GM23338 (cell line): ENCODE measurements at regions not wholly inside any gene's neighbourhood (a gene's known extent, or its start where the extent isn't known, plus 50 kb on each side); places are given as distances from the start of the nearest gene placed in this dataset.

Experiments used
- ATAC-seq: fragments of 200-7000 bp; cut with Tn5 transposase; 3 replicates; pipeline ENCODE4 v1.9.1; 2020
- DNase-seq: peaks from one replicate; pipeline ENCODE4 v3.0.0-alpha.2; 2015; ENCODE audit warnings: low spot score
- H2AFZ ChIP-seq: fragments of 200-600 bp; sonication (generic); 2 replicates; pipeline ENCODE4 v1.8.0; 2016; ENCODE audit warnings: antibody characterized with exemption, mild to moderate bottlenecking, moderate library complexity
- H3F3A ChIP-seq: fragments of 200-600 bp; sonication (generic); replicated peaks from 2 replicates; pipeline ENCODE4 v1.8.0; 2017; ENCODE audit warnings: antibody characterized with exemption, mixed run types, low read depth
- H3K27ac ChIP-seq: fragments of 200-600 bp; sonication (generic); 2 replicates; pipeline ENCODE4 v1.6.1; 2016; ENCODE audit warnings: low read depth
- H3K27me3 ChIP-seq: fragments of 200-600 bp; sonication (generic); 2 replicates; pipeline ENCODE4 v1.8.0; 2016; ENCODE audit warnings: mild to moderate bottlenecking, mixed run types, moderate library complexity; ENCODE audit not compliant: insufficient read depth
- H3K36me3 ChIP-seq: fragments of 200-600 bp; sonication (generic); 2 replicates; pipeline ENCODE4 v1.8.0; 2016; ENCODE audit warnings: mild to moderate bottlenecking; ENCODE audit not compliant: insufficient read depth
- H3K4me1 ChIP-seq: fragments of 200-600 bp; sonication (generic); 2 replicates; pipeline ENCODE4 v1.8.0; 2016; ENCODE audit warnings: mild to moderate bottlenecking, moderate library complexity; ENCODE audit not compliant: insufficient read depth
- H3K4me2 ChIP-seq: fragments of 200-600 bp; sonication (generic); 2 replicates; pipeline ENCODE4 v1.7.1; 2017; ENCODE audit warnings: mixed run types
- H3K4me3 ChIP-seq: fragments of 200-600 bp; sonication (generic); 2 replicates; pipeline ENCODE4 v1.6.1; 2016; ENCODE audit warnings: mixed run types
- H3K79me2 ChIP-seq: fragments of 200-600 bp; sonication (generic); replicated peaks from 2 replicates; pipeline ENCODE4 v1.8.0; 2017; ENCODE audit warnings: mild to moderate bottlenecking; ENCODE audit not compliant: insufficient read depth
- H3K9me2 ChIP-seq: fragments of 200-600 bp; sonication (generic); 2 replicates; pipeline ENCODE4 v1.8.0; 2017; ENCODE audit not compliant: insufficient read depth
- H4K20me1 ChIP-seq: fragments of 200-600 bp; sonication (generic); replicated peaks from 2 replicates; pipeline ENCODE4 v1.8.0; 2017; ENCODE audit warnings: mild to moderate bottlenecking; ENCODE audit not compliant: insufficient read depth
- H3K27ac Mint-ChIP-seq: 2 replicates; pipeline ENCODE4 v1.8.0; 2020; ENCODE audit warnings: inconsistent platforms, mild to moderate bottlenecking, moderate library complexity, mixed read lengths
- H3K27me3 Mint-ChIP-seq: 3 replicates; pipeline ENCODE4 v1.8.0; 2022; ENCODE audit warnings: low read depth, mild to moderate bottlenecking, moderate library complexity, mixed read lengths, inconsistent platforms; ENCODE audit not compliant: insufficient read depth, poor library complexity
- H3K36me3 Mint-ChIP-seq: 3 replicates; pipeline ENCODE4 v1.8.0; 2021; ENCODE audit warnings: low read depth, mild to moderate bottlenecking, inconsistent platforms, moderate library complexity, mixed read lengths
- H3K4me1 Mint-ChIP-seq: 3 replicates; pipeline ENCODE4 v1.8.0; 2020; ENCODE audit warnings: mild to moderate bottlenecking, inconsistent platforms, mixed read lengths
- H3K4me3 Mint-ChIP-seq: 3 replicates; pipeline ENCODE4 v1.8.0; 2021; ENCODE audit warnings: moderate library complexity, mild to moderate bottlenecking, inconsistent platforms, mixed read lengths
- H3K9me3 Mint-ChIP-seq: 3 replicates; pipeline ENCODE4 v1.8.0; 2020; ENCODE audit warnings: moderate library complexity, mild to moderate bottlenecking, inconsistent platforms, mixed read lengths
- CREB1 ChIP-seq: fragments of 250-450 bp; sonication (Bioruptor Pico); IDR thresholded peaks from 2 replicates; pipeline ENCODE4 v1.5.0; 2020; ENCODE audit warnings: low read depth, mild to moderate bottlenecking, moderate library complexity
- ETS1 ChIP-seq: IDR thresholded peaks from 2 replicates; pipeline ENCODE4 v1.6.1; 2016; ENCODE audit warnings: antibody characterized with exemption
- EZH2 ChIP-seq: fragments of 200-600 bp; sonication (generic); IDR thresholded peaks from one replicate; pipeline ENCODE4 v1.8.0; 2017; ENCODE audit warnings: antibody characterized with exemption, mild to moderate bottlenecking, low read depth; ENCODE audit not compliant: unreplicated experiment
- EZH2phosphoT487 ChIP-seq: fragments of 200-600 bp; sonication (generic); IDR thresholded peaks from one replicate; pipeline ENCODE4 v1.8.1; 2018; ENCODE audit warnings: antibody characterized with exemption; ENCODE audit not compliant: unreplicated experiment
- NANOG ChIP-seq: IDR thresholded peaks from 2 replicates; pipeline ENCODE4 v1.6.1; 2016; ENCODE audit warnings: antibody characterized with exemption, borderline replicate concordance
- POLR2AphosphoS5 ChIP-seq: IDR thresholded peaks from 2 replicates; pipeline ENCODE4 v1.6.1; 2016; ENCODE audit warnings: antibody characterized with exemption, low read depth
- REST ChIP-seq: IDR thresholded peaks from one replicate; pipeline ENCODE4 v1.6.1; 2018; ENCODE audit warnings: antibody characterized with exemption; ENCODE audit not compliant: unreplicated experiment
- STAT1 ChIP-seq: IDR thresholded peaks from one replicate; pipeline ENCODE4 v1.6.1; 2016; ENCODE audit warnings: antibody characterized with exemption; ENCODE audit not compliant: unreplicated experiment
- ZNF114 ChIP-seq: fragments of 250-450 bp; sonication (Bioruptor Pico); IDR thresholded peaks from 2 replicates; pipeline ENCODE4 v1.5.0; 2020; ENCODE audit warnings: mild to moderate bottlenecking, moderate library complexity
- ZNF331 ChIP-seq: fragments of 250-450 bp; sonication (Bioruptor Pico); IDR thresholded peaks from 2 replicates; pipeline ENCODE4 v1.5.0; 2020; ENCODE audit warnings: low read depth, mild to moderate bottlenecking, moderate library complexity
- ZNF462 ChIP-seq: fragments of 250-450 bp; sonication (Bioruptor Pico); IDR thresholded peaks from 2 replicates; pipeline ENCODE4 v1.5.0; 2020; ENCODE audit warnings: mild to moderate bottlenecking, moderate library complexity

GRCh38 chr13:87393358-87393757 lies 277.8 kb upstream of the SLITRK5 start:
- ATAC-seq, result no peak
- Histone ChIP-seq H3K9me2 (no peaks in the 10 kb centered on the region), H3K4me3 (no peak overlapping the region), H3K4me1 (no peaks in the 10 kb centered on the region), H2AFZ (no peak overlapping the region), H3K27ac (no peak overlapping the region), H3K27me3 (no peaks in the 10 kb centered on the region), H3K79me2 (no peaks in the 10 kb centered on the region), H3K4me2 (no peak overlapping the region), H4K20me1 (no peaks in the 10 kb centered on the region), H3F3A (no peaks in the 10 kb centered on the region), H3K36me3 (no peaks in the 10 kb centered on the region)
- Mint-ChIP-seq H3K4me3 (no peak overlapping the region), H3K36me3 (no peaks in the 10 kb centered on the region), H3K27ac (no peak overlapping the region), H3K27me3 (no peaks in the 10 kb centered on the region), H3K9me3 (no peaks in the 10 kb centered on the region), H3K4me1 (no peaks in the 10 kb centered on the region)
- TF ChIP-seq REST (no peak), POLR2AphosphoS5 (no peak), CREB1 (CRISPR knock-in tag) (no peak), ZNF331 (CRISPR knock-in tag) (no peak), ETS1 (no peak), ZNF114 (CRISPR knock-in tag) (no peak), EZH2phosphoT487 (no peak), ZNF462 (CRISPR knock-in tag) (no peak), EZH2 (no peak), NANOG (no peak), STAT1 (no peak)
- DNase-seq, result no peak
